ENCODE measurements at regions not wholly inside any gene's neighbourhood (a gene's known extent, or its start where the extent isn't known, plus 50 kb on each side); places are given as distances from the start of the nearest gene placed in this dataset.
"Not testable (repeated sequence)": the region's sequence is repeated elsewhere in the genome, so short reads cannot be mapped to it uniquely, and the experiment has no call there.

- 57 to 67% methylated on average over 3 of the region's 3 CpGs for WGBS, 2 donors
- TF ChIP-seq POLR2A (IDR thresholded peaks at IDR 0.05) (no peak), CTCF (IDR thresholded peaks at IDR 0.05) (no peak)
- H3K27ac ChIP-seq = no peak overlapping the region
- no peaks in the 10 kb centered on the region for H3K36me3 ChIP-seq (ENCODE audit: low read depth, missing control alignments)
- H3K27me3 ChIP-seq = no peaks in the 10 kb centered on the region
- no peaks in the 10 kb centered on the region for H3K4me1 ChIP-seq
- H3K4me3 ChIP-seq = no peak overlapping the region
- no peak for DNase-seq
- intact Hi-C loops (cut with DNase I; ENCODE audit: low total_unique reads) = no loop called here
- H3K9me3 ChIP-seq = no peaks in the 10 kb centered on the region
Observed at GRCh38 chr13:111434578-111435159, 114.2 kb downstream of the TEX29 start.

DNA sequence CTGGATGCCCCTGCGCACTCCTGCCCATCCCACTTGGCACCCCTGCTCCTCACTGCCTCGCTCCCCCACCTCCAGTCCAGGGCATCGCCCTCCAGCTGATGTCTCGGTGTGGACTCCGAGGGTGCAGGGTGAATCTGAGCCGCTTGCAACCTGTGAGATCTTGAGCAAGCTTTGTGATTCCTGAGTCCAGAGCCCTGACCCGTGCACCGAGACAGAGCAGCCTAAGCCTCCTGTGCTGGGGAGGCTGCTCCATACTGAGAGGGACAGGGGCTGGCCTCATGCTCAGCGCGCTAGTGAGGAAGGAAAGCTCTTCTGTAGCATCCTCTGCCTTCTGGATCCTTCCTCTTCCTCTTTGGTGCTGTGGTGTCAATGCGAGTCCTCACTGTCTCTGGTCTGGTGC is 116.0 kb downstream of the TEX29 start:
- H3K9me3 ChIP-seq = no peaks in the 10 kb centered on the region

GRCh38 chr13:111437417-111437816 is 117.0 kb downstream of the TEX29 start:
- Histone ChIP-seq H3K27me3 (no peaks in the 10 kb centered on the region), H3K4me3 (no peak overlapping the region), H3K9me3 (no peaks in the 10 kb centered on the region), H3K4me1 (no peaks in the 10 kb centered on the region), H3K27ac (no peak overlapping the region), H3K36me3 (ENCODE audit: low read depth, missing control alignments) (no peaks in the 10 kb centered on the region)
- no peak for DNase-seq
- intact Hi-C loops (cut with DNase I; ENCODE audit: low total_unique reads) = no loop called here
- TF ChIP-seq CTCF (IDR thresholded peaks at IDR 0.05) = no peak
- TF ChIP-seq POLR2A (IDR thresholded peaks at IDR 0.05) = no peak
- 92% methylated on average over 11 of the region's 11 CpGs; no CpG with 5 or more reads in 1 of the 2 donors for WGBS, 2 donors

More for the DNA sequence above, 116.0 kb downstream of the TEX29 start:
- Histone ChIP-seq H3K27me3 (no peaks in the 10 kb centered on the region), H3K4me1 (no peaks in the 10 kb centered on the region), H3K4me3 (no peak overlapping the region), H3K36me3 (ENCODE audit: low read depth, missing control alignments) (no peaks in the 10 kb centered on the region), H3K27ac (no peak overlapping the region)
- DNase-seq = no peak
- no peak for TF ChIP-seq CTCF (IDR thresholded peaks at IDR 0.05)
- no peak for TF ChIP-seq POLR2A (IDR thresholded peaks at IDR 0.05)
- intact Hi-C loops (cut with DNase I; ENCODE audit: low total_unique reads) = no loop called here
- 78 to 86% methylated on average over 10 to 11 of the region's 11 CpGs for WGBS, 2 donors

DNA sequence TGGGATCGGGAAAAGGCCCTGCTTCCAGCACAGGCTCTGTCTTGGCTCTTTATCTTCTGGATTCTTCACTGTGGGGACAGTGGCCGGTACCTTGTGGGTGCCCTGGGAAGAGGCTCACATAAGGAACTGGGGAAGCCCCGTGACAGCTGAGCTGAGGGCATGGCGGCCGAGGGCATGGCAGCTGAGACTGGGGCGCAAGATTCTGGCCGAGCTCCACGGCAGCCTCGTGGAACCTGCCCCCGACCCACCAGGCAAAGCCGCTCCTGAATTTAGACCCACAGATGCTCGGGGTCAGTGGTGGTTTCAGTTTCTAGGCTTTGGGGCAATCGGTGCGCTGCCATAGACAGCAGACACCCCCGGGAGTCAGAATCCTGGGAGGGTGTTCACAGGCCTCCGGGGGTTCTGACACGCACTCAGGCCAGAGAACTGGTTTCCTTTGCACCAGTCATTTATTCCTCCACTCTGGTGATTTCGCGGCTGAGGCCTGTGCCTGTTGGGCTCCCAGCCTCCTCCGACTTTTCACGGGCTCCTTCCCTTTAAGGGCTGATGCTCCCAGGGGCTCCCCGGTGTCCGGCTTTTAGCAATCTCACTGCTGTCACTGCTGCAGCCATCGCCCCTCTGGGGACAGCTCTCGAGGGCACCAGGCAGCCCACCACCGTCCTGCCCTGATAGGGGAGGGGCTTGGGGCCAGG is 117.6 kb downstream of the TEX29 start:
- Histone ChIP-seq H3K27ac (no peak overlapping the region), H3K4me1 (no peaks in the 10 kb centered on the region), H3K4me3 (no peak overlapping the region), H3K9me3 (no peaks in the 10 kb centered on the region), H3K36me3 (ENCODE audit: low read depth, missing control alignments) (no peaks in the 10 kb centered on the region), H3K27me3 (no peaks in the 10 kb centered on the region)
- DNase-seq = no peak
- WGBS, 2 donors = 76 to 77% methylated on average over 22 to 26 of the region's 26 CpGs
- TF ChIP-seq POLR2A (IDR thresholded peaks at IDR 0.05) (no peak), CTCF (IDR thresholded peaks at IDR 0.05) (no peak)
- intact Hi-C loops (cut with DNase I; ENCODE audit: low total_unique reads) = no loop called here

GRCh38 chr13:111440492-111440891 is 120.0 kb downstream of the TEX29 start:
- WGBS, 2 donors = 68 to 69% methylated on average over 1 of the region's 1 CpG
- intact Hi-C loops (cut with DNase I; ENCODE audit: low total_unique reads); H3K4me1 ChIP-seq; H3K4me3 ChIP-seq; H3K27me3 ChIP-seq; H3K9me3 ChIP-seq; H3K36me3 ChIP-seq (ENCODE audit: low read depth, missing control alignments); DNase-seq; H3K27ac ChIP-seq: not testable (repeated sequence)

All from testis (tissue), 2 donors.